Activated T-cell treated with anti-CD3 and anti-CD28 coated beads, Interleukin-2, amount 50 U/mL, for 1 hour (primary cell): ENCODE measurements at regions not wholly inside any gene's neighbourhood (a gene's known extent, or its start where the extent isn't known, plus 50 kb on each side); places are given as distances from the start of the nearest gene placed in this dataset.

Experiments
- DNase-seq: peaks from one replicate; pipeline ENCODE4 v3.0.0-alpha.2; 2020

- DNase-seq = no peak
These were observed 63.0 kb upstream of the CES5A start for GRCh38 chr16:55938126-55938525.

- no peak for DNase-seq
These were observed 57.9 kb upstream of the CES5A start for GRCh38 chr16:55933038-55933437.

GRCh38 chr16:55930036-55930435 is 54.9 kb upstream of the CES5A start:
- DNase-seq = no peak

- DNase-seq = no peak
These were observed 54.0 kb upstream of the CES5A start for GRCh38 chr16:55929181-55929580.

- no peak for DNase-seq
These were observed 50.1 kb upstream of the CES5A start for GRCh38 chr16:55925242-55925641.
